HG03280 (cell line): ENCODE measurements at regions not wholly inside any gene's neighbourhood (a gene's known extent, or its start where the extent isn't known, plus 50 kb on each side); places are given as distances from the start of the nearest gene placed in this dataset.

Experiments
- ATAC-seq: cut with Tn5 transposase; IDR thresholded peaks from one replicate; pipeline ENCODE4 v1.9.1; 2021; ENCODE audit warnings: mild to moderate bottlenecking, moderate library complexity; ENCODE audit not compliant: unreplicated experiment

GRCh38 chr4:56286763-56287162 is 100.5 kb downstream of the AASDH start:
- ATAC-seq: no peak

- no peak for ATAC-seq
Observed at GRCh38 chr4:56283375-56283774, 103.9 kb downstream of the AASDH start.

GRCh38 chr4:56282004-56282403 is 105.3 kb downstream of the AASDH start:
- no peak for ATAC-seq

GRCh38 chr4:56276547-56276946 is 110.7 kb downstream of the AASDH start:
- ATAC-seq: no peak

- no peak for ATAC-seq
Observed at GRCh38 chr4:56273391-56273790, 113.9 kb downstream of the AASDH start.

GRCh38 chr4:56272927-56273326 is 114.4 kb downstream of the AASDH start:
- ATAC-seq: no peak

- ATAC-seq: no peak
Observed at GRCh38 chr4:56272003-56272402, 115.3 kb downstream of the AASDH start.

- no peak for ATAC-seq
Observed at GRCh38 chr4:56271131-56271530, 116.2 kb downstream of the AASDH start.

GRCh38 chr4:56267558-56267957 is 119.7 kb downstream of the AASDH start:
- no peak for ATAC-seq

GRCh38 chr4:56264873-56265272 is 122.4 kb downstream of the AASDH start:
- ATAC-seq: no peak

GRCh38 chr4:56261027-56261426 is 126.3 kb downstream of the AASDH start:
- no peak for ATAC-seq

- no peak for ATAC-seq
Observed at GRCh38 chr4:56260320-56260719, 127.0 kb downstream of the AASDH start.

GRCh38 chr4:56259655-56260054 is 127.6 kb downstream of the AASDH start:
- ATAC-seq: no peak

GRCh38 chr4:56255820-56256219 is 131.5 kb downstream of the AASDH start:
- ATAC-seq: no peak

GRCh38 chr4:56253666-56254305 is 133.5 kb downstream of the AASDH start:
- ATAC-seq: no peak

- ATAC-seq: no peak
Observed at GRCh38 chr4:56252561-56253152, 134.6 kb downstream of the AASDH start.

GRCh38 chr4:56251556-56251955 is 135.7 kb downstream of the AASDH start:
- no peak for ATAC-seq

- ATAC-seq: no peak
Observed at GRCh38 chr4:56250776-56251175, 136.5 kb downstream of the AASDH start.

- ATAC-seq: no peak
Observed at GRCh38 chr4:56247646-56248045, 139.6 kb downstream of the AASDH start.

- no peak for ATAC-seq
Observed at GRCh38 chr4:56246233-56246610, 141.1 kb downstream of the AASDH start.

- ATAC-seq: no peak
Observed at GRCh38 chr4:56245547-56246232, 141.6 kb downstream of the AASDH start.

GRCh38 chr4:56244681-56245080 is 142.6 kb downstream of the AASDH start:
- no peak for ATAC-seq
